HG03159 (cell line): ENCODE measurements at regions not wholly inside any gene's neighbourhood (a gene's known extent, or its start where the extent isn't known, plus 50 kb on each side); places are given as distances from the start of the nearest gene placed in this dataset.

Experiments
- ATAC-seq: cut with Tn5 transposase; IDR thresholded peaks from one replicate; pipeline ENCODE4 v1.9.1; 2021; ENCODE audit warnings: mild to moderate bottlenecking, moderate library complexity; ENCODE audit not compliant: unreplicated experiment

- peak; percentile 63 for ATAC-seq
Measured at GRCh38 chr18:22332590-22332989, 85.1 kb downstream of the CTAGE1 start.

- no peak for ATAC-seq
Measured at GRCh38 chr18:22330508-22330907, 87.2 kb downstream of the CTAGE1 start.

GRCh38 chr18:22325396-22325795 is 92.3 kb downstream of the CTAGE1 start:
- ATAC-seq, result no peak

GRCh38 chr18:22324191-22325131 is 93.3 kb downstream of the CTAGE1 start:
- no peak for ATAC-seq

GRCh38 chr18:22322243-22322691 is 95.4 kb downstream of the CTAGE1 start:
- no peak for ATAC-seq

- no peak for ATAC-seq
Measured at GRCh38 chr18:22320771-22321170, 96.9 kb downstream of the CTAGE1 start.

GRCh38 chr18:22320155-22320554 is 97.6 kb downstream of the CTAGE1 start:
- no peak for ATAC-seq

- ATAC-seq, result no peak
Measured at GRCh38 chr18:22318745-22319407, 98.8 kb downstream of the CTAGE1 start.

GRCh38 chr18:22314420-22314819 is 103.3 kb downstream of the CTAGE1 start:
- ATAC-seq, result no peak

- ATAC-seq, result no peak
Measured at GRCh38 chr18:22314001-22314400, 103.7 kb downstream of the CTAGE1 start.

- ATAC-seq, result no peak
Measured at GRCh38 chr18:22311301-22311700, 106.4 kb downstream of the CTAGE1 start.

GRCh38 chr18:22309191-22309590 is 108.5 kb downstream of the CTAGE1 start:
- ATAC-seq, result no peak

- no peak for ATAC-seq
Measured at GRCh38 chr18:22307528-22307927, 110.2 kb downstream of the CTAGE1 start.

GRCh38 chr18:22303927-22304326 is 113.8 kb downstream of the CTAGE1 start:
- no peak for ATAC-seq

GRCh38 chr18:22302144-22302543 is 115.6 kb downstream of the CTAGE1 start:
- ATAC-seq, result no peak

- ATAC-seq, result no peak
Measured at GRCh38 chr18:22300665-22301636, 116.8 kb downstream of the CTAGE1 start.

- no peak for ATAC-seq
Measured at GRCh38 chr18:22297008-22297407, 120.7 kb downstream of the CTAGE1 start.

GRCh38 chr18:22296304-22296703 is 121.4 kb downstream of the CTAGE1 start:
- ATAC-seq, result no peak

GRCh38 chr18:22293417-22293816 is 124.0 kb downstream of the GATA6 start:
- no peak for ATAC-seq

GRCh38 chr18:22290004-22290403 is 120.6 kb downstream of the GATA6 start:
- ATAC-seq, result no peak

- ATAC-seq, result no peak
Measured at GRCh38 chr18:22286585-22286984, 117.2 kb downstream of the GATA6 start.
